Smooth muscle cell (in vitro differentiated cells): ENCODE measurements at regions not wholly inside any gene's neighbourhood (a gene's known extent, or its start where the extent isn't known, plus 50 kb on each side); places are given as distances from the start of the nearest gene placed in this dataset.

Experiments used
- DNase-seq: peaks from one replicate; lab custom pipeline; 2025; ENCODE audit not compliant: unreplicated experiment; lab: John Stamatoyannopoulos, UW
- H2AFZ ChIP-seq: fragments of 200-600 bp; sonication (generic); 2 replicates; pipeline ENCODE4 v1.6.0; 2016; ENCODE audit warnings: antibody characterized with exemption, low read depth, mild to moderate bottlenecking
- H3F3A ChIP-seq: fragments of 200-600 bp; sonication (generic); 2 replicates; pipeline ENCODE4 v1.6.0; 2017; ENCODE audit warnings: antibody characterized with exemption, low read depth
- H3K27ac ChIP-seq: fragments of 200-600 bp; sonication (generic); 2 replicates; pipeline ENCODE4 v1.5.1; 2016; ENCODE audit warnings: low read depth, mild to moderate bottlenecking
- H3K27me3 ChIP-seq: fragments of 200-600 bp; sonication (generic); 2 replicates; pipeline ENCODE4 v1.6.1; 2016; ENCODE audit warnings: low read depth, mild to moderate bottlenecking
- H3K36me3 ChIP-seq: fragments of 200-600 bp; sonication (generic); 2 replicates; pipeline ENCODE4 v1.5.1; 2016; ENCODE audit warnings: low read depth
- H3K4me1 ChIP-seq: fragments of 200-600 bp; sonication (generic); 2 replicates; pipeline ENCODE4 v1.5.1; 2016; ENCODE audit warnings: low read depth
- H3K4me2 ChIP-seq: fragments of 200-600 bp; sonication (generic); 2 replicates; pipeline ENCODE4 v1.6.0; 2016; ENCODE audit warnings: mild to moderate bottlenecking
- H3K4me3 ChIP-seq: fragments of 200-600 bp; sonication (generic); 2 replicates; pipeline ENCODE4 v1.5.1; 2016; ENCODE audit warnings: mild to moderate bottlenecking
- H3K79me2 ChIP-seq: fragments of 200-600 bp; sonication (generic); 2 replicates; pipeline ENCODE4 v1.6.0; 2016; ENCODE audit warnings: low read depth, mild to moderate bottlenecking
- H3K9ac ChIP-seq: fragments of 200-600 bp; sonication (generic); 2 replicates; pipeline ENCODE4 v1.6.0; 2016; ENCODE audit warnings: low read depth
- H3K9me3 ChIP-seq: fragments of 200-600 bp; sonication (generic); replicated peaks from 2 replicates; pipeline ENCODE4 v1.5.1; 2016; ENCODE audit warnings: low read depth
- H4K20me1 ChIP-seq: fragments of 200-600 bp; sonication (generic); 2 replicates; pipeline ENCODE4 v1.6.0; 2016; ENCODE audit warnings: low read depth
- CTCF ChIP-seq: fragments of 200-600 bp; sonication (generic); IDR thresholded peaks from 2 replicates; pipeline ENCODE4 v1.5.1; 2017; ENCODE audit warnings: borderline replicate concordance, mild to moderate bottlenecking, antibody characterized with exemption; ENCODE audit not compliant: insufficient read depth, poor library complexity, severe bottlenecking
- WGBS: methylation state at CpG from one replicate; pipeline ENCODE4 v1.1.7; 2016; ENCODE audit warnings: low lambda C conversion rate; 5-methylcytosine and 5-hydroxymethylcytosine counted together

GRCh38 chr1:198837278-198838021 lies 198.6 kb downstream of the PTPRC start:
- H3K4me1 ChIP-seq, result no peaks in the 10 kb centered on the region

GRCh38 chr1:198838022-198838342 lies 199.1 kb downstream of the PTPRC start:
- Histone ChIP-seq H4K20me1 (peaks cover 42% of the 10 kb centered on the region), H3F3A (peaks cover 15% of the 10 kb centered on the region), H3K27ac (peak overlapping the region; percentile 14), H3K79me2 (peaks cover 11% of the 10 kb centered on the region), H3K4me3 (no peak overlapping the region), H3K27me3 (no peaks in the 10 kb centered on the region), H3K4me1 (no peaks in the 10 kb centered on the region), H3K9ac (no peak overlapping the region), H2AFZ (no peak overlapping the region), H3K9me3 (no peaks in the 10 kb centered on the region), H3K4me2 (no peak overlapping the region), H3K36me3 (no peaks in the 10 kb centered on the region)
- no peak for TF ChIP-seq CTCF
- WGBS, result 96% methylated on average over 2 of the region's 2 CpGs
- no peak for DNase-seq

More at GRCh38 chr1:198837278-198838021, 198.6 kb downstream of the PTPRC start:
- Histone ChIP-seq H3K4me2 (no peak overlapping the region), H3K79me2 (peaks cover 11% of the 10 kb centered on the region), H3K9ac (no peak overlapping the region), H4K20me1 (peaks cover 38% of the 10 kb centered on the region), H3K27ac (peak overlapping the region; percentile 17), H3K27me3 (no peaks in the 10 kb centered on the region), H2AFZ (no peak overlapping the region), H3K36me3 (no peaks in the 10 kb centered on the region), H3K9me3 (no peaks in the 10 kb centered on the region), H3F3A (peaks cover 19% of the 10 kb centered on the region), H3K4me3 (no peak overlapping the region)
- no peak for DNase-seq
- TF ChIP-seq CTCF, result no peak
- 82% methylated on average over 6 of the region's 6 CpGs for WGBS

GRCh38 chr1:198841477-198841876 lies 202.6 kb downstream of the PTPRC start:
- H3K36me3 ChIP-seq, result peaks cover 8% of the 10 kb centered on the region
- H3K79me2 ChIP-seq, result peaks cover 18% of the 10 kb centered on the region
- no peak for DNase-seq
- H3K4me1 ChIP-seq, result no peaks in the 10 kb centered on the region
- H3F3A ChIP-seq, result peaks cover 22% of the 10 kb centered on the region
- no peak overlapping the region for H3K4me3 ChIP-seq
- H3K4me2 ChIP-seq, result no peak overlapping the region
- H3K9ac ChIP-seq, result no peak overlapping the region
- 95% methylated on average over 3 of the region's 3 CpGs for WGBS
- no peaks in the 10 kb centered on the region for H3K27me3 ChIP-seq
- peaks cover 46% of the 10 kb centered on the region for H4K20me1 ChIP-seq
- no peak for TF ChIP-seq CTCF
- H3K9me3 ChIP-seq, result no peaks in the 10 kb centered on the region
- no peak overlapping the region for H2AFZ ChIP-seq
- no peak overlapping the region for H3K27ac ChIP-seq

GRCh38 chr1:198842686-198843085 lies 203.8 kb downstream of the PTPRC start:
- Histone ChIP-seq H3K9me3 (no peaks in the 10 kb centered on the region), H3K9ac (no peak overlapping the region), H2AFZ (no peak overlapping the region), H3K36me3 (peaks cover 14% of the 10 kb centered on the region), H3K4me2 (no peak overlapping the region), H3K27me3 (no peaks in the 10 kb centered on the region), H4K20me1 (peaks cover 42% of the 10 kb centered on the region), H3F3A (peaks cover 34% of the 10 kb centered on the region), H3K27ac (peak overlapping the region; percentile 19), H3K4me3 (no peak overlapping the region), H3K4me1 (no peaks in the 10 kb centered on the region), H3K79me2 (peaks cover 22% of the 10 kb centered on the region)
- WGBS, result 92% methylated on average over 2 of the region's 2 CpGs
- no peak for TF ChIP-seq CTCF
- no peak for DNase-seq
